Heart right ventricle (tissue), 16 donors: ENCODE measurements at regions not wholly inside any gene's neighbourhood (a gene's known extent, or its start where the extent isn't known, plus 50 kb on each side); places are given as distances from the start of the nearest gene placed in this dataset.

Source experiments
- ATAC-seq, 8 donors: fragments of 200-7000 bp; cut with Tn5 transposase; one replicate each; pipeline ENCODE4 v1.9.1; 2020; ENCODE audit warnings: mild to moderate bottlenecking in 8 of 8, moderate library complexity in 8 of 8, moderate number of reproducible peaks in 1 of 8
- DNase-seq, 2 donors: peaks; one replicate each; pipeline ENCODE4 v3.0.0-alpha.2; 2020
- H3K27ac ChIP-seq, 10 donors: fragments of 200-600 bp; sonication (generic) in 2 of 10; one replicate each; pipeline versions ENCODE4 v1.5.0 to v1.8.0; 2020 to 2022; ENCODE audit warnings: mild to moderate bottlenecking in 3 of 10
- H3K27me3 ChIP-seq, 7 donors: fragments of 200-600 bp; one replicate each; pipeline ENCODE4 v1.8.0; 2021 to 2022; ENCODE audit warnings: mild to moderate bottlenecking in 2 of 7
- H3K36me3 ChIP-seq, 9 donors: fragments of 200-600 bp; sonication (generic) in 1 of 9; one replicate each; pipeline versions ENCODE4 v1.5.0 to v1.8.0; 2020 to 2022; ENCODE audit warnings: mild to moderate bottlenecking in 2 of 9
- H3K4me1 ChIP-seq, 9 donors: fragments of 200-600 bp; sonication (generic) in 1 of 9; one replicate each; pipeline versions ENCODE4 v1.5.0 to v1.8.0; 2020 to 2022; ENCODE audit warnings: mild to moderate bottlenecking in 4 of 9
- H3K4me3 ChIP-seq, 10 donors: fragments of 200-600 bp; sonication (generic) in 2 of 10; one replicate each; pipeline versions ENCODE4 v1.5.0 to v1.8.0; 2020 to 2022; ENCODE audit warnings: mild to moderate bottlenecking in 7 of 10, moderate library complexity in 2 of 10
- H3K9me3 ChIP-seq, 11 donors: fragments of 200-600 bp in 10 of 11; sonication (generic) in 2 of 11; one replicate each; pipeline versions ENCODE4 v1.5.0 to v1.8.0; 2013 to 2022; ENCODE audit warnings: mild to moderate bottlenecking in 2 of 11, control low read depth in 1 of 11, moderate library complexity in 1 of 11
- WGBS, 2 donors: extraction: QIAGEN DNeasy Blood & Tissue Kit; methylation state at CpG; one replicate each; pipeline ENCODE4 v1.1.7; 2013; ENCODE audit warnings: inconsistent platforms in 1 of 2; 5-methylcytosine and 5-hydroxymethylcytosine counted together
- intact Hi-C, 10 donors: fragments of 100-400 bp; cut with DNase I; formaldehyde crosslinking; loops; one replicate each; pipeline versions ENCODE4 v1.11.1 to v1.14.2; 2022
- TF ChIP-seq, protein P1 (sequence below), 9 donors: fragments of 200-600 bp; sonication (generic) in 2 of 9; IDR thresholded peaks; one replicate each; pipeline versions ENCODE4 v1.5.0 to v1.8.0; 2021 to 2022; ENCODE audit warnings: antibody characterized with exemption in 9 of 9, mild to moderate bottlenecking in 5 of 9, moderate library complexity in 1 of 9
- donor health status: Arrhythmogenic right ventricular cardiomyopathy.
- donor health status: ischemic (EF 13 %, LVEDD 7.1; RV severe dilation, severe dysfunction).
- donor health status: healthy with polysubstance abuse.
- donor health status: DM: no; HTN: yes; CAD: no.
- donor health status: DM: no; HTN: no; CAD: no.
- donor health status: ischemic (EF 25% LVEDD 6.9; RV normal size, moderate dysfunction).
- donor health status: ischemic (EF 25% LVEDD 5.7; RV mildly dilated, moderate dysfunction).
- donor health status: healthy.
- donor health status: DM: yes; HTN: yes; CAD: no.
- donor health status: Ischemic cardiomyopathy.
- donor health status: ischemic (EF 35%, LVEDD 5.7; RV mildly dilated, moderate dysfunction).
- donor health status: nonischemic (EF 11% LVEDD 7.7; RV severe dilation, severe dysfunction).
- donor health status: DM: yes; HTN: yes; CAD: no.
- donor health status: PGD.
- donor health status: ischemic (EF 29% LVEDD 5.4; RV normal size, mild dysfunction).
- donor health status: nonischemic (EF 23%, LVEDD 6.1; RV moderate dilation, normal function).

- TF ChIP-seq, protein P1, sequence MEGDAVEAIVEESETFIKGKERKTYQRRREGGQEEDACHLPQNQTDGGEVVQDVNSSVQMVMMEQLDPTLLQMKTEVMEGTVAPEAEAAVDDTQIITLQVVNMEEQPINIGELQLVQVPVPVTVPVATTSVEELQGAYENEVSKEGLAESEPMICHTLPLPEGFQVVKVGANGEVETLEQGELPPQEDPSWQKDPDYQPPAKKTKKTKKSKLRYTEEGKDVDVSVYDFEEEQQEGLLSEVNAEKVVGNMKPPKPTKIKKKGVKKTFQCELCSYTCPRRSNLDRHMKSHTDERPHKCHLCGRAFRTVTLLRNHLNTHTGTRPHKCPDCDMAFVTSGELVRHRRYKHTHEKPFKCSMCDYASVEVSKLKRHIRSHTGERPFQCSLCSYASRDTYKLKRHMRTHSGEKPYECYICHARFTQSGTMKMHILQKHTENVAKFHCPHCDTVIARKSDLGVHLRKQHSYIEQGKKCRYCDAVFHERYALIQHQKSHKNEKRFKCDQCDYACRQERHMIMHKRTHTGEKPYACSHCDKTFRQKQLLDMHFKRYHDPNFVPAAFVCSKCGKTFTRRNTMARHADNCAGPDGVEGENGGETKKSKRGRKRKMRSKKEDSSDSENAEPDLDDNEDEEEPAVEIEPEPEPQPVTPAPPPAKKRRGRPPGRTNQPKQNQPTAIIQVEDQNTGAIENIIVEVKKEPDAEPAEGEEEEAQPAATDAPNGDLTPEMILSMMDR (IDR thresholded peaks at IDR 0.05), result no peak
- intact Hi-C loops, result no loop called here
- Histone ChIP-seq H3K4me1 (peaks cover 0 to 5% (median 0%) of the 10 kb centered on the region in 9 donors), H3K27me3 (no peaks in the 10 kb centered on the region), H3K36me3 (no peaks in the 10 kb centered on the region), H3K4me3 (no peak overlapping the region), H3K27ac (no peak overlapping the region), H3K9me3 (peaks cover 0 to 3% (median 0%) of the 10 kb centered on the region in 11 donors)
- 49 to 57% methylated on average over 2 of the region's 2 CpGs for WGBS, 2 donors
- no peak for DNase-seq
- no peak for ATAC-seq
Measured at GRCh38 chr5:20113031-20113715, 125.2 kb upstream of the CDH18 start.

- intact Hi-C loops, result no loop called here
Measured at GRCh38 chr5:20109326-20109725, 121.3 kb upstream of the CDH18 start.

DNA sequence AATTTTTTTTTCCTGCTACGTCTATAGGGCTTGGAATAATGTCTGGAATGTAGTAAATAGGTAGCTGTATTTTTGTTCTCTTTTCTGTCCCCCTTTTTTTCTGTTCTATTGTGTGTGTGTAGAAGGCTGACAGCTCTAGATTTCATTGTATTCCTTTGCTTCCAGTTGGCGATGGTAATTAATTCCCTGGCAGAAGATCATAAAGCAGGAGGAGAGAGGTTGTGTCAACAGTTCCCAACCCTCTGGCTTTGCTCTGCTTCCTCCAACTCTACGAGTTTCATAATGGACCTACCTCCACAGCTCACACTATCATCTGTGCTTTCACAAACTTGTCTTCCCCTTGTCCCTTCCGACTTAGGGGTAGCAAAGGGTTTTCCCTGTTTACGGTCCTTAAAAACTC, 117.9 kb upstream of the CDH18 start:
- DNase-seq (no peak), ATAC-seq (no peak)
- no peaks in the 10 kb centered on the region for H3K27me3 ChIP-seq
- no peak overlapping the region for H3K27ac ChIP-seq
- intact Hi-C loops, result no loop called here
- no peaks in the 10 kb centered on the region for H3K36me3 ChIP-seq
- H3K9me3 ChIP-seq, result peaks cover 0 to 3% (median 0%) of the 10 kb centered on the region in 11 donors
- H3K4me1 ChIP-seq, result no peaks in the 10 kb centered on the region
- no peak overlapping the region for H3K4me3 ChIP-seq
- WGBS, 2 donors, result 58 to 62% methylated on average over 5 of the region's 5 CpGs
- TF ChIP-seq, protein P1 (IDR thresholded peaks at IDR 0.05), result no peak

More at GRCh38 chr5:20109326-20109725, 121.3 kb upstream of the CDH18 start:
- peaks cover 0 to 3% (median 0%) of the 10 kb centered on the region in 11 donors for H3K9me3 ChIP-seq
- DNase-seq, result no peak
- TF ChIP-seq, protein P1 (IDR thresholded peaks at IDR 0.05), result no peak
- no peaks in the 10 kb centered on the region for H3K36me3 ChIP-seq
- H3K27me3 ChIP-seq, result no peaks in the 10 kb centered on the region
- ATAC-seq, result no peak
- peaks cover 0 to 5% (median 0%) of the 10 kb centered on the region in 9 donors for H3K4me1 ChIP-seq
- H3K27ac ChIP-seq, result no peak overlapping the region
- no peak overlapping the region for H3K4me3 ChIP-seq
- WGBS, 2 donors, result 59 to 61% methylated on average over 5 of the region's 5 CpGs

DNA sequence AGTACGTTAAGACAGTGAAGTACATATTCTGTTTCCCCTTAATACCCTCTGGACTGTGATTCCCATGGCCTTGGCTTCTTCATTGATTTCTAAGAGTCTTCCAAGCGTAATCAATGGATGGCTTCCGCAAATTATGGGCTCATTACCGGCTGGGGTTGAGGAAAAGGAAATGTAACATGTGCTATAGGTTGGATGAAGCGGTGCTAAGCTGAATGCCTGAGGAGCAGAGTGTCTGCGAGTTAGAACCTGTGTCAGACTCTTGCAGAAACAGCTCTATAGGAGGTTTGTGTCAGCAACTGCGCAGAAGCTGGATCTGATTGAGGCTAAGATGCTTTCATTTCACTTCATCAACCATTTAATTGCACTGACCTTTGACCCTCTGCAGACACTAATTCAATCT, 114.3 kb upstream of the CDH18 start:
- ATAC-seq (no peak), DNase-seq (no peak)
- H3K36me3 ChIP-seq, result no peaks in the 10 kb centered on the region
- H3K27ac ChIP-seq, result no peak overlapping the region
- H3K4me1 ChIP-seq, result no peaks in the 10 kb centered on the region
- H3K27me3 ChIP-seq, result no peaks in the 10 kb centered on the region
- no peak overlapping the region for H3K4me3 ChIP-seq
- TF ChIP-seq, protein P1 (IDR thresholded peaks at IDR 0.05), result no peak
- 76 to 81% methylated on average over 7 of the region's 7 CpGs for WGBS, 2 donors
- intact Hi-C loops, result no loop called here
- peaks cover 0 to 3% (median 0%) of the 10 kb centered on the region in 11 donors for H3K9me3 ChIP-seq
